ENCODE measurements at regions not wholly inside any gene's neighbourhood (a gene's known extent, or its start where the extent isn't known, plus 50 kb on each side); places are given as distances from the start of the nearest gene placed in this dataset.

DNA sequence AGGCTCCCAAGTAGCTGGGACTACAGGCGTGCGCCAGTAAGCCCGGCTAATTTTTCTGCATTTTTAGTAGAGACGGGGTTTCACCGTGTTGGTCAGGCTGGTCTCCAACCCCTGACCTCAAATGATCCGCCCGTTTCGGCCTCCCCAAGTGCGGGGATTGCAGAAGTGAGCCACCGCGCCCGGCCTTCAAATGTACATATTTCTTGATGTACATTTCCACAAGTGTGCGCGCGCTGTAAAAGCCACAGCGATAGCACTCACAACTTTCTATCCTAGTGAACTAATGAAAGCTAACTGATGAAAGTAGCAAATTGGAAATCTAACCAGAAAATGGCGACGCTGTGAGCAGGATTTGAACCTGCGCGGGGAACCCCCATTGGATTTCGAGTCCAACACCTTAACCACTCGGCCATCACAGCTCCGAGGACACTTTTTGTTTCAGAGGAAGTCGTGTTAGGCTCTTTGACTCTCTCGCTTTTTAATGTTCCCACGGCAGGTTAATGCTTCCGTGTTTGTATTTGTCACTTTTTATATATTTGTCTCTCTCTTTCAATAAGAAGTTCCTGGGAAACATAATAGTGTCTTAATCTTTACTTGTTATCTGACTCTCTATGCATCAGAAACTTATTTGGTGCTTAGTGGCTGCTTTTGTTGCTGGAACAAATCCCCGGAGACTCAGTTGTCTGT, 199.4 kb upstream of the ZNF184 start:
- peak; percentile 35 for ATAC-seq (ENCODE audit: low read depth)
- Histone ChIP-seq H2AK9ac (replicated peaks; ENCODE audit: low read depth, low read length, poor library complexity) (no peak overlapping the region), H2AFZ (replicated peaks; ENCODE audit: low read length, poor library complexity) (no peak overlapping the region), H3K36me3 (ENCODE audit: control insufficient read depth, insufficient read depth, low read length) (no peaks in the 10 kb centered on the region), H4K91ac (ENCODE audit: insufficient read depth, low read depth, low read length) (no peak overlapping the region), H2BK15ac (ENCODE audit: low read depth, low read length) (no peak overlapping the region), H3K18ac (ENCODE audit: low read depth, low read length) (no peak overlapping the region), H3K27me3 (ENCODE audit: control insufficient read depth, insufficient read depth, low read length) (no peaks in the 10 kb centered on the region), H2BK20ac (ENCODE audit: low read depth, low read length) (no peak overlapping the region), H4K20me1 (ENCODE audit: insufficient read depth, low read length) (no peaks in the 10 kb centered on the region), H3K56ac (ENCODE audit: extremely low read depth, insufficient read depth, low read length) (no peak overlapping the region), H3K9ac (ENCODE audit: low read depth, low read length) (no peak overlapping the region), H2AK5ac (ENCODE audit: low read depth, low read length) (no peak overlapping the region), H3K4me3 (ENCODE audit: insufficient read depth, low read depth, low read length) (no peak overlapping the region; the same call in 1 of the 2 replicates), H3K4me2 (ENCODE audit: low read depth, low read length) (peak overlapping the region; percentile 57; the same call in 1 of the 2 replicates), H3K14ac (replicated peaks; ENCODE audit: low read depth, low read length) (no peak overlapping the region), H4K5ac (ENCODE audit: low read depth, low read length) (no peak overlapping the region), H3K27ac (ENCODE audit: insufficient read depth, low read length) (no peak overlapping the region), H3K23ac (ENCODE audit: low read depth, low read length) (no peak overlapping the region), H3K79me1 (ENCODE audit: low read depth in 1 of 2, low read length in 2 of 2) (no peaks in the 10 kb centered on the region), H2BK5ac (ENCODE audit: low read depth, low read length, poor library complexity, severe bottlenecking) (no peak overlapping the region), H3K4me1 (ENCODE audit: control insufficient read depth, insufficient read depth, low read length) (peaks cover 1% of the 10 kb centered on the region; the same call in 1 of the 2 replicates), H3K9me3 (ENCODE audit: control insufficient read depth, insufficient read depth, low read length) (no peaks in the 10 kb centered on the region), H3K9me1 (ENCODE audit: insufficient read depth, low read length) (no peaks in the 10 kb centered on the region), H2BK120ac (ENCODE audit: low read depth, low read length) (no peak overlapping the region), H3K4ac (ENCODE audit: low read depth, low read length) (no peak overlapping the region), H4K8ac (ENCODE audit: low read depth in 2 of 2, low read length in 2 of 2) (no peak overlapping the region)
- in situ Hi-C loops (cut with MboI; ENCODE audit: low sequenced_read_pairs) (no loop called here), intact Hi-C loops (cut with micrococcal nuclease) (no loop called here), dilution Hi-C loops (cut with HindIII; ENCODE audit: low sequenced_read_pairs, unreplicated experiment) (no loop called here)
- DNase-seq, result peak; percentile 52
- WGBS, 2 experiments (ENCODE audit: extremely low coverage in 2 of 2, insufficient read length in 1 of 2), result 2% methylated on average over 7 of the region's 28 CpGs; no CpG with 5 or more reads in 1 of the 2 experiments
- BruUV-seq (replicated peaks), result no TSS peak
- ChIA-PET POLR2A (ENCODE audit: unreplicated experiment) (no interaction called here), CTCF (no interaction called here)
- TF ChIP-seq SMC3 (IDR thresholded peaks at IDR 0.05; ENCODE audit: low read depth, low read length) (no peak), RCOR1 (IDR thresholded peaks at IDR 0.05; ENCODE audit: insufficient replicate concordance, low read length) (no peak), CHD1 (IDR thresholded peaks at IDR 0.05; ENCODE audit: low read depth, low read length) (no peak), POLR2A (IDR thresholded peaks at IDR 0.05; ENCODE audit: low read depth, low read length) (no peak)
- TF ChIP-seq, protein P1, sequence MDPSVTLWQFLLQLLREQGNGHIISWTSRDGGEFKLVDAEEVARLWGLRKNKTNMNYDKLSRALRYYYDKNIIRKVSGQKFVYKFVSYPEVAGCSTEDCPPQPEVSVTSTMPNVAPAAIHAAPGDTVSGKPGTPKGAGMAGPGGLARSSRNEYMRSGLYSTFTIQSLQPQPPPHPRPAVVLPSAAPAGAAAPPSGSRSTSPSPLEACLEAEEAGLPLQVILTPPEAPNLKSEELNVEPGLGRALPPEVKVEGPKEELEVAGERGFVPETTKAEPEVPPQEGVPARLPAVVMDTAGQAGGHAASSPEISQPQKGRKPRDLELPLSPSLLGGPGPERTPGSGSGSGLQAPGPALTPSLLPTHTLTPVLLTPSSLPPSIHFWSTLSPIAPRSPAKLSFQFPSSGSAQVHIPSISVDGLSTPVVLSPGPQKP (IDR thresholded peaks at IDR 0.05; ENCODE audit: borderline replicate concordance, low read depth, low read length), result no peak

All from IMR-90 (cell line).